ENCODE measurements at regions not wholly inside any gene's neighbourhood (a gene's known extent, or its start where the extent isn't known, plus 50 kb on each side); places are given as distances from the start of the nearest gene placed in this dataset.
"Not testable (repeated sequence)": the region's sequence is repeated elsewhere in the genome, so short reads cannot be mapped to it uniquely, and the experiment has no call there.

GRCh38 chr7:65132256-65132655 is 125.8 kb upstream of the ERV3-1 start:
- H3K9ac ChIP-seq (ENCODE audit: insufficient read depth, low read length, poor library complexity, severe bottlenecking); H3K4me2 ChIP-seq (replicated peaks; ENCODE audit: extremely low read depth, low read length, poor library complexity, severe bottlenecking); H3K4me1 ChIP-seq (ENCODE audit: control insufficient read depth in 1 of 2, insufficient read depth in 2 of 2, low read length in 2 of 2); H3K9me3 Mint-ChIP-seq; H3K36me3 Mint-ChIP-seq; H3K27me3 ChIP-seq (ENCODE audit: control insufficient read depth in 2 of 2, insufficient read depth in 2 of 2, low read length in 2 of 2); H3K27ac ChIP-seq (ENCODE audit: low read depth in 1 of 2, low read length in 2 of 2); H3K4me3 ChIP-seq (replicated peaks in 1 of 3; ENCODE audit: low read depth in 2 of 3, low read length in 3 of 3); H3K4me3 Mint-ChIP-seq; H2AFZ ChIP-seq (ENCODE audit: insufficient read depth, low read depth, low read length, poor library complexity, severe bottlenecking); H3K27ac Mint-ChIP-seq; H3K27me3 Mint-ChIP-seq (ENCODE audit: low read depth in 3 of 3); H3K9me3 ChIP-seq (replicated peaks in 1 of 2; ENCODE audit: control insufficient read depth in 1 of 2, insufficient read depth in 1 of 2, low read length in 2 of 2); H3K36me3 ChIP-seq (replicated peaks in 1 of 2; ENCODE audit: control insufficient read depth in 1 of 2, insufficient read depth in 2 of 2, low read length in 2 of 2); DNase-seq; intact Hi-C loops (cut with micrococcal nuclease); H4K20me1 ChIP-seq (ENCODE audit: insufficient read depth, low read length); H3K4me1 Mint-ChIP-seq; H3K79me2 ChIP-seq (ENCODE audit: insufficient read depth, low read length): not testable (repeated sequence)
- no CpG with 5 or more reads among the region's 1 CpG for WGBS (ENCODE audit: insufficient coverage)

GRCh38 chr7:65127364-65127763 is 120.9 kb upstream of the ERV3-1 start:
- H2AFZ ChIP-seq (ENCODE audit: insufficient read depth, low read depth, low read length, poor library complexity, severe bottlenecking); intact Hi-C loops (cut with micrococcal nuclease); H3K9me3 ChIP-seq (replicated peaks in 1 of 2; ENCODE audit: control insufficient read depth in 1 of 2, insufficient read depth in 1 of 2, low read length in 2 of 2); H3K4me1 Mint-ChIP-seq; H3K9me3 Mint-ChIP-seq; H3K79me2 ChIP-seq (ENCODE audit: insufficient read depth, low read length); H3K9ac ChIP-seq (ENCODE audit: insufficient read depth, low read length, poor library complexity, severe bottlenecking); H3K27me3 ChIP-seq (ENCODE audit: control insufficient read depth in 2 of 2, insufficient read depth in 2 of 2, low read length in 2 of 2); H3K27ac ChIP-seq (ENCODE audit: low read depth in 1 of 2, low read length in 2 of 2); H3K27ac Mint-ChIP-seq; H3K4me3 ChIP-seq (replicated peaks in 1 of 3; ENCODE audit: low read depth in 2 of 3, low read length in 3 of 3); H4K20me1 ChIP-seq (ENCODE audit: insufficient read depth, low read length); H3K36me3 Mint-ChIP-seq; H3K4me2 ChIP-seq (replicated peaks; ENCODE audit: extremely low read depth, low read length, poor library complexity, severe bottlenecking); H3K36me3 ChIP-seq (replicated peaks in 1 of 2; ENCODE audit: control insufficient read depth in 1 of 2, insufficient read depth in 2 of 2, low read length in 2 of 2); H3K4me3 Mint-ChIP-seq; H3K27me3 Mint-ChIP-seq (ENCODE audit: low read depth in 3 of 3); DNase-seq; H3K4me1 ChIP-seq (ENCODE audit: control insufficient read depth in 1 of 2, insufficient read depth in 2 of 2, low read length in 2 of 2): not testable (repeated sequence)
- WGBS (ENCODE audit: insufficient coverage), result no CpG with 5 or more reads among the region's 5 CpGs

GRCh38 chr7:65124600-65124999 is 118.1 kb upstream of the ERV3-1 start:
- H3K27me3 Mint-ChIP-seq (ENCODE audit: low read depth in 3 of 3); H4K20me1 ChIP-seq (ENCODE audit: insufficient read depth, low read length); H3K4me2 ChIP-seq (replicated peaks; ENCODE audit: extremely low read depth, low read length, poor library complexity, severe bottlenecking); H3K4me3 ChIP-seq (replicated peaks in 1 of 3; ENCODE audit: low read depth in 2 of 3, low read length in 3 of 3); H3K36me3 ChIP-seq (replicated peaks in 1 of 2; ENCODE audit: control insufficient read depth in 1 of 2, insufficient read depth in 2 of 2, low read length in 2 of 2); H3K79me2 ChIP-seq (ENCODE audit: insufficient read depth, low read length); H3K36me3 Mint-ChIP-seq; H3K9me3 Mint-ChIP-seq; DNase-seq; H3K27ac ChIP-seq (ENCODE audit: low read depth in 1 of 2, low read length in 2 of 2); H3K27ac Mint-ChIP-seq; H3K4me1 Mint-ChIP-seq; H2AFZ ChIP-seq (ENCODE audit: insufficient read depth, low read depth, low read length, poor library complexity, severe bottlenecking); intact Hi-C loops (cut with micrococcal nuclease); H3K4me1 ChIP-seq (ENCODE audit: control insufficient read depth in 1 of 2, insufficient read depth in 2 of 2, low read length in 2 of 2); H3K9ac ChIP-seq (ENCODE audit: insufficient read depth, low read length, poor library complexity, severe bottlenecking); H3K9me3 ChIP-seq (replicated peaks in 1 of 2; ENCODE audit: control insufficient read depth in 1 of 2, insufficient read depth in 1 of 2, low read length in 2 of 2); H3K4me3 Mint-ChIP-seq; H3K27me3 ChIP-seq (ENCODE audit: control insufficient read depth in 2 of 2, insufficient read depth in 2 of 2, low read length in 2 of 2): not testable (repeated sequence)
- WGBS (ENCODE audit: insufficient coverage), result no CpG with 5 or more reads among the region's 1 CpG

GRCh38 chr7:65105650-65106203 is 99.2 kb upstream of the ERV3-1 start:
- not testable (repeated sequence) for H3K36me3 Mint-ChIP-seq; H2AFZ ChIP-seq (ENCODE audit: insufficient read depth, low read depth, low read length, poor library complexity, severe bottlenecking); H3K79me2 ChIP-seq (ENCODE audit: insufficient read depth, low read length); H3K4me3 ChIP-seq (replicated peaks in 1 of 3; ENCODE audit: low read depth in 2 of 3, low read length in 3 of 3); H4K20me1 ChIP-seq (ENCODE audit: insufficient read depth, low read length); H3K27ac Mint-ChIP-seq; H3K4me2 ChIP-seq (replicated peaks; ENCODE audit: extremely low read depth, low read length, poor library complexity, severe bottlenecking); H3K27me3 Mint-ChIP-seq (ENCODE audit: low read depth in 3 of 3); H3K4me3 Mint-ChIP-seq; H3K9me3 ChIP-seq (replicated peaks in 1 of 2; ENCODE audit: control insufficient read depth in 1 of 2, insufficient read depth in 1 of 2, low read length in 2 of 2); H3K4me1 ChIP-seq (ENCODE audit: control insufficient read depth in 1 of 2, insufficient read depth in 2 of 2, low read length in 2 of 2); H3K36me3 ChIP-seq (replicated peaks in 1 of 2; ENCODE audit: control insufficient read depth in 1 of 2, insufficient read depth in 2 of 2, low read length in 2 of 2); H3K27me3 ChIP-seq (ENCODE audit: control insufficient read depth in 2 of 2, insufficient read depth in 2 of 2, low read length in 2 of 2); DNase-seq; H3K4me1 Mint-ChIP-seq; H3K9me3 Mint-ChIP-seq; H3K9ac ChIP-seq (ENCODE audit: insufficient read depth, low read length, poor library complexity, severe bottlenecking); H3K27ac ChIP-seq (ENCODE audit: low read depth in 1 of 2, low read length in 2 of 2)
- no CpG with 5 or more reads among the region's 1 CpG for WGBS (ENCODE audit: insufficient coverage)
- intact Hi-C loops (cut with micrococcal nuclease), result loop anchor here in 1 of 2 donors (10.0 kb wide), 1 partner anchor 689 kb away; no protein-coding TSS in a partner anchor
